ENCODE measurements at regions not wholly inside any gene's neighbourhood (a gene's known extent, or its start where the extent isn't known, plus 50 kb on each side); places are given as distances from the start of the nearest gene placed in this dataset.

- H3K27ac ChIP-seq (ENCODE audit: low read depth, low read length) = no peak overlapping the region
- no peak overlapping the region for H3K9ac ChIP-seq (ENCODE audit: low read depth, low read length)
- no peaks in the 10 kb centered on the region for H3K36me3 ChIP-seq (ENCODE audit: control insufficient read depth, insufficient read depth, low read length)
- H3K27me3 ChIP-seq (ENCODE audit: control insufficient read depth, insufficient read depth, low read length) = no peaks in the 10 kb centered on the region
- H3K4me1 ChIP-seq (ENCODE audit: control insufficient read depth, insufficient read depth, low read length) = peaks cover 14% of the 10 kb centered on the region
- H3K9me3 ChIP-seq (ENCODE audit: control insufficient read depth, insufficient read depth, low read length) = no peaks in the 10 kb centered on the region
- no peak overlapping the region for H3K4me3 ChIP-seq (ENCODE audit: low read depth, low read length)
Observed at GRCh38 chr7:22604246-22604645, 104.3 kb upstream of the STEAP1B start.

- no peaks in the 10 kb centered on the region for H3K36me3 ChIP-seq (ENCODE audit: control insufficient read depth, insufficient read depth, low read length)
- H3K9ac ChIP-seq (ENCODE audit: low read depth, low read length) = no peak overlapping the region
- H3K4me3 ChIP-seq (ENCODE audit: low read depth, low read length) = no peak overlapping the region
- H3K27me3 ChIP-seq (ENCODE audit: control insufficient read depth, insufficient read depth, low read length) = no peaks in the 10 kb centered on the region
- H3K27ac ChIP-seq (ENCODE audit: low read depth, low read length) = no peak overlapping the region
- H3K4me1 ChIP-seq (ENCODE audit: control insufficient read depth, insufficient read depth, low read length) = peaks cover 14% of the 10 kb centered on the region
- H3K9me3 ChIP-seq (ENCODE audit: control insufficient read depth, insufficient read depth, low read length) = no peaks in the 10 kb centered on the region
Observed at GRCh38 chr7:22601812-22602565, 102.0 kb upstream of the STEAP1B start.

DNA sequence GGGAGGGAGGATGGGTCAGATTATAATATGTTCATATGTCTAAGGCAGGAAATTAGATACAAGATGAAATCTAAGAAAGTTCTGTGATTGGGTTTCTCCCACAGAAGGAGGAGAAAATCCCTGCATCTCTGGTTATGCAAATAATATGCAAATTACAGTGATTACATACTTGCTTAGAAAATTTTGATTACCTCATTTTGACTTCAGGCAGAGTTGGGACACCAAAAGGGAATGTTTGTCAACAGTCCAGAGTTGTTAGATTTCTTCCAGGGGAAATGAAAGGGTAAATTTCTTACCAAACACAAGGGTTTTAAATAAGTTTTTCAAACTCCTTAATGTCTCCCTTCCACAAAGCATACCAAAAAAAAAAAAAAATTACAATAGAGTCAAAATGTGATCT, 101.4 kb upstream of the STEAP1B start:
- Histone ChIP-seq H3K4me1 (ENCODE audit: control insufficient read depth, insufficient read depth, low read length) (peaks cover 14% of the 10 kb centered on the region), H3K36me3 (ENCODE audit: control insufficient read depth, insufficient read depth, low read length) (no peaks in the 10 kb centered on the region), H3K9me3 (ENCODE audit: control insufficient read depth, insufficient read depth, low read length) (no peaks in the 10 kb centered on the region), H3K27me3 (ENCODE audit: control insufficient read depth, insufficient read depth, low read length) (no peaks in the 10 kb centered on the region), H3K27ac (ENCODE audit: low read depth, low read length) (no peak overlapping the region), H3K4me3 (ENCODE audit: low read depth, low read length) (no peak overlapping the region), H3K9ac (ENCODE audit: low read depth, low read length) (no peak overlapping the region)

- H3K4me3 ChIP-seq (ENCODE audit: low read depth, low read length) = no peak overlapping the region
- no peak overlapping the region for H3K27ac ChIP-seq (ENCODE audit: low read depth, low read length)
Observed at GRCh38 chr7:22601003-22601402, 101.0 kb upstream of the STEAP1B start.

DNA sequence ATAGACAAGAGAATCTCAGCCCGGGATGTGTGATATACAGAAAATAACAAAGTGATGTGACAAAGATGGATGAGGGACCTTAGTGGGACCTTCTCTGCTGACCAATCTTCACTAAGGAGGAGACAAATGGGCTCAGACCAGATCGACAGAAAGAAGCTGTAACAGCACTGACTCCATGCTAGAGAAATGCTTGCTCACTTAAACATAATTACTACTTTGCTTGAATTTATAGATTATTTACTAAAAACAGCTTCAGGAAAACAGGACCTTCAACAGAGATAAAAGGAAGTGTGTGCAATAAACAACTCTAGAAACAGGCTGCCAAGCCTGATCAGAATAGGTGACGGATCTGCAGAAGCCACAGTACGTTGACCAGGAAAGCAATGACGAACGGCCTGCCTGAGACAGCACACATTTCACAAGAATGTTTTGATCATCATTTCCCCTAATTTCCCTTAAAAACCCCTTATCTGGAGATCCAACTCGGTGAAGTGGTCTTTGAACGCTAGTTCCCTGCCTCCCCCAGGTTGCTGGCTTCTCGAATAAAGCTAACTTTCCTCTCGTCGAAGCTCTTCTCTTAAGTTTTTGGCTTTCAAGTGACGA, 98.4 kb upstream of the STEAP1B start:
- Histone ChIP-seq H3K27me3 (ENCODE audit: control insufficient read depth, insufficient read depth, low read length) (no peaks in the 10 kb centered on the region), H3K9ac (ENCODE audit: low read depth, low read length) (no peak overlapping the region), H3K36me3 (ENCODE audit: control insufficient read depth, insufficient read depth, low read length) (no peaks in the 10 kb centered on the region), H3K4me1 (ENCODE audit: control insufficient read depth, insufficient read depth, low read length) (peaks cover 14% of the 10 kb centered on the region), H3K9me3 (ENCODE audit: control insufficient read depth, insufficient read depth, low read length) (no peaks in the 10 kb centered on the region), H3K27ac (ENCODE audit: low read depth, low read length) (no peak overlapping the region), H3K4me3 (ENCODE audit: low read depth, low read length) (no peak overlapping the region)

More at GRCh38 chr7:22601003-22601402, 101.0 kb upstream of the STEAP1B start:
- no peaks in the 10 kb centered on the region for H3K9me3 ChIP-seq (ENCODE audit: control insufficient read depth, insufficient read depth, low read length)
- no peaks in the 10 kb centered on the region for H3K36me3 ChIP-seq (ENCODE audit: control insufficient read depth, insufficient read depth, low read length)
- no peaks in the 10 kb centered on the region for H3K27me3 ChIP-seq (ENCODE audit: control insufficient read depth, insufficient read depth, low read length)
- peaks cover 14% of the 10 kb centered on the region for H3K4me1 ChIP-seq (ENCODE audit: control insufficient read depth, insufficient read depth, low read length)
- no peak overlapping the region for H3K9ac ChIP-seq (ENCODE audit: low read depth, low read length)

DNA sequence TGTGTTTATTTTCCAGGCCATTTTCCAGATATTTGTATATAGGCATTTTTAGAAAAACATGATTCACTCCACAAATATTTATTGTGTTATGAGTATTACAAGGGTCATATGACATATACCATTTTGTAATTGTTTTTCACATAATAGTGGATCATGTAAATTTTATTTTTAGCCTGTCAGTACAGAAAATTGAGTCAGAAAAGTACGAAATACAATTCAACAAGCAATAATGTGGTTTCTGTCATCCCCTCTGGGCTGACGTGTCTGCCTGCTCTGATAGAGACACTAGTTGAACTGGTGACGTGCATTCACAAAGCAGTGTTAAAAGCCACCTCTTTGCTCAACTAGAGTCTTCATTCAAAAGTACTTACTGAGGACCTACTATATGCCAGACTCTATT, 97.9 kb upstream of the STEAP1B start:
- H3K27me3 ChIP-seq (ENCODE audit: control insufficient read depth, insufficient read depth, low read length) = no peaks in the 10 kb centered on the region
- H3K4me1 ChIP-seq (ENCODE audit: control insufficient read depth, insufficient read depth, low read length) = peaks cover 14% of the 10 kb centered on the region
- H3K4me3 ChIP-seq (ENCODE audit: low read depth, low read length) = no peak overlapping the region
- no peaks in the 10 kb centered on the region for H3K9me3 ChIP-seq (ENCODE audit: control insufficient read depth, insufficient read depth, low read length)
- H3K36me3 ChIP-seq (ENCODE audit: control insufficient read depth, insufficient read depth, low read length) = no peaks in the 10 kb centered on the region
- no peak overlapping the region for H3K9ac ChIP-seq (ENCODE audit: low read depth, low read length)
- no peak overlapping the region for H3K27ac ChIP-seq (ENCODE audit: low read depth, low read length)

GRCh38 chr7:22596763-22597400, 96.9 kb upstream of the STEAP1B start:
- Histone ChIP-seq H3K9ac (ENCODE audit: low read depth, low read length) (no peak overlapping the region), H3K27ac (ENCODE audit: low read depth, low read length) (no peak overlapping the region), H3K9me3 (ENCODE audit: control insufficient read depth, insufficient read depth, low read length) (no peaks in the 10 kb centered on the region), H3K4me1 (ENCODE audit: control insufficient read depth, insufficient read depth, low read length) (peaks cover 10% of the 10 kb centered on the region), H3K4me3 (ENCODE audit: low read depth, low read length) (no peak overlapping the region), H3K27me3 (ENCODE audit: control insufficient read depth, insufficient read depth, low read length) (no peaks in the 10 kb centered on the region), H3K36me3 (ENCODE audit: control insufficient read depth, insufficient read depth, low read length) (no peaks in the 10 kb centered on the region)

DNA sequence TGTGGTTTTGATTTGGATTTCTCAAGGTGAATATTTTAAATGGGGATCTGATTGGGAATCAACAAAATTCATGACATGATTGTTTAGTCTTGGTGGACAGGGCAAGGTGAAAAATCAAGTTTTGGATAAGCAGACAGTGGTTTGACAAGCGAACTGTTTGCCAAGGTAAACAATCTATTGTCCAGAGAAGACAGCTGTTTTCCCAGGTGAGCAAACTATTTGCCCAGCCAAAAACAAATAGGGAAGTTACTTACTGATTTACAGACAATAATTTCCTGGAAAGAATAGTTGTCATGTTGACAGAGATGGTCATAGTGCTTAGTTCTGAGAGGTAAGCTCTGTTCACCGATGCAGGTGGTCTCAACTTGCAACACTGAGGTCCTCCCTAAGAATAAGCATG, 94.0 kb upstream of the STEAP1B start:
- Histone ChIP-seq H3K9ac (ENCODE audit: low read depth, low read length) (no peak overlapping the region), H3K27me3 (ENCODE audit: control insufficient read depth, insufficient read depth, low read length) (no peaks in the 10 kb centered on the region), H3K4me3 (ENCODE audit: low read depth, low read length) (no peak overlapping the region), H3K4me1 (ENCODE audit: control insufficient read depth, insufficient read depth, low read length) (peaks cover 19% of the 10 kb centered on the region), H3K9me3 (ENCODE audit: control insufficient read depth, insufficient read depth, low read length) (no peaks in the 10 kb centered on the region), H3K27ac (ENCODE audit: low read depth, low read length) (no peak overlapping the region), H3K36me3 (ENCODE audit: control insufficient read depth, insufficient read depth, low read length) (no peaks in the 10 kb centered on the region)

GRCh38 chr7:22591271-22591670, 91.3 kb upstream of the STEAP1B start:
- Histone ChIP-seq H3K4me3 (ENCODE audit: low read depth, low read length) (no peak overlapping the region), H3K27ac (ENCODE audit: low read depth, low read length) (no peak overlapping the region), H3K27me3 (ENCODE audit: control insufficient read depth, insufficient read depth, low read length) (no peaks in the 10 kb centered on the region), H3K9ac (ENCODE audit: low read depth, low read length) (no peak overlapping the region), H3K4me1 (ENCODE audit: control insufficient read depth, insufficient read depth, low read length) (peaks cover 33% of the 10 kb centered on the region), H3K9me3 (ENCODE audit: control insufficient read depth, insufficient read depth, low read length) (no peaks in the 10 kb centered on the region), H3K36me3 (ENCODE audit: control insufficient read depth, insufficient read depth, low read length) (no peaks in the 10 kb centered on the region)

DNA sequence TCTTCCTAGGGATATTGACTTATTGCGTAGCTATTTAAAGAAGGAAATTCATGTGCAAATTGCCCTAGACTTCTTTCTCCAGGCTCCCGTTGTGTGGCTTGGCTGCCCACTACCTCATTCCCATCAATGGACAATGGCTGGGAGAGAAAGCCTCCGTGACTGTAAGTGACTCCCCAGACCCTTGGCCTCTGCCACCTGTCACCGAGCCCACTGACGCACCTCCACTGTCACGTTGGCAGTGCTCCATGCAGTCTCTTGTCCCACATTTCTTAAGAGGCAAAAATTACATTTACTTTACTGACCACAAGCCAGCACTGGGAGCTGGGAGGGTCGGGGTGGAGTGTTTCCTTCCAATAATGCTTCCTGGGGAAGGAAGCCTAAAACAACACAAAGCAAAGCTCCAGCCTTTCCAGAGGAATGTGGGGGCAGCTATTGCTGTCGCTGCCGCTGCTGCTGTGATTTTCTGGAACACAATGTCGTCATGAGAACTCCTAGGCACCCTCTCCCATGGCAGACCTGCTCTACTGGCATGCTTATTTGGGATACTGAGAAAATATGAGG, 89.7 kb upstream of the STEAP1B start:
- Histone ChIP-seq H3K9me3 (ENCODE audit: control insufficient read depth, insufficient read depth, low read length) (no peaks in the 10 kb centered on the region), H3K27me3 (ENCODE audit: control insufficient read depth, insufficient read depth, low read length) (no peaks in the 10 kb centered on the region), H3K4me1 (ENCODE audit: control insufficient read depth, insufficient read depth, low read length) (peaks cover 34% of the 10 kb centered on the region), H3K36me3 (ENCODE audit: control insufficient read depth, insufficient read depth, low read length) (no peaks in the 10 kb centered on the region), H3K4me3 (ENCODE audit: low read depth, low read length) (no peak overlapping the region; the same call in 1 of the 2 replicates), H3K27ac (ENCODE audit: low read depth, low read length) (peak overlapping the region; percentile 74), H3K9ac (ENCODE audit: low read depth, low read length) (no peak overlapping the region)

DNA sequence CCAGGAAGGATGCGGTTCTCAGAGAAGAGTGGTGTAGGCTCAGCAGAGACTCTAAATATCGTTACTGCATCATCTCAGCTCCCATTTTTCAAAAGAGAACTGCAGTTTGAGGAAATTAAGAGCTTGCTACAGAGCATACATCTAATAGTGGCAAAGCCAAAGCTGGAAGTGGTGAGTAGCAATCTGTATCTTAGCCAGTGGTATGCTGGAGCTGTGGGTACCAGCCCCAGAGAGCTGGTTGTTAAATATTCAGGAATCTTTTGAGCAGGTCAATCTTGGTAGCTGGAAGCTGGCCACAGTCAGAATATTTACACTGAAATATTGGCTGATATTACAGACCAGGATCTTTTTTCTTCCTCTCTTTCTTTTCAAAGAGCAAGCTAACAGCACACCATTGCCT, 88.4 kb upstream of the STEAP1B start:
- H3K9me3 ChIP-seq (ENCODE audit: control insufficient read depth, insufficient read depth, low read length) = no peaks in the 10 kb centered on the region
- H3K9ac ChIP-seq (ENCODE audit: low read depth, low read length) = no peak overlapping the region
- H3K4me3 ChIP-seq (ENCODE audit: low read depth, low read length) = no peak overlapping the region
- no peak overlapping the region for H3K27ac ChIP-seq (ENCODE audit: low read depth, low read length)
- no peaks in the 10 kb centered on the region for H3K27me3 ChIP-seq (ENCODE audit: control insufficient read depth, insufficient read depth, low read length)
- no peaks in the 10 kb centered on the region for H3K36me3 ChIP-seq (ENCODE audit: control insufficient read depth, insufficient read depth, low read length)
- peaks cover 38% of the 10 kb centered on the region for H3K4me1 ChIP-seq (ENCODE audit: control insufficient read depth, insufficient read depth, low read length)
